ENCODE measurements at regions not wholly inside any gene's neighbourhood (a gene's known extent, or its start where the extent isn't known, plus 50 kb on each side); places are given as distances from the start of the nearest gene placed in this dataset.

DNA sequence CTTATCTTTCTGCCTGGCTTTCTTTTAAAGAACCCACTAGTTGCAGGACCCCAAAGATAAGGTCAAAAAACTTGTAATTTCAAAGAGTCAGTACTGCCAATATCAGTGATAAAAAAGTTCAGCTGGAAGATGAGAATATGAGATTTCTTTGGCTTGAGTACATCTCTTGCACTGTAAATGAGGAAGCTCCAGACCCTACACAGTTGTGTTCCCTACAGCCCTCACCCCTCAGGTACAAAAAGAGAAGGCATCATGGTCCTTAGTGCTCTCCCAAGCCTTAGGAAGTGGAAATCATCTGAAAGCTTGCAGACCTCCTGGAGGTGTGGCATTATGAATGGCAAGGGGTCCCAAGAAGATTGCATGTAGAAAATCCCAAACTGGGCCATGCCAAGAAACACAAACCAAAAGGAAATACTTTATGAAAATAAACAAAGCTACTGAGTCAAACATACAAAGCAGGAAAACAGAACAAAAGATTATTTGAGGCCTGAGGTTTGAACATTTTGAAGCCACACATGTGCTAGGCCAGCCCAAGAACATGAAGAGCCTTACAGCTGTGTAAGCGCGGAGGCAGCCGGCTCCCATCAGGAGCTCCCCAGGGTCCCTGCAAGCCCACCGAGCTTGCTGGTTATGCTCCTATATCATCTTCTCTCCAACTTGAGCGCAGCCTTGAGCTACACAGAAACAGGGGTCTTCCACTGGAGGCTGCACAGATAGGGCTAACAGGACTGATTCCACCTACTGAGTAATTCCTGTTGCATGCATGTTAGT lies 217.0 kb downstream of the OSR1 start:
- DNase-seq (ENCODE audit: low read depth in 4 of 4, low spot score in 3 of 4): no peak

DNA sequence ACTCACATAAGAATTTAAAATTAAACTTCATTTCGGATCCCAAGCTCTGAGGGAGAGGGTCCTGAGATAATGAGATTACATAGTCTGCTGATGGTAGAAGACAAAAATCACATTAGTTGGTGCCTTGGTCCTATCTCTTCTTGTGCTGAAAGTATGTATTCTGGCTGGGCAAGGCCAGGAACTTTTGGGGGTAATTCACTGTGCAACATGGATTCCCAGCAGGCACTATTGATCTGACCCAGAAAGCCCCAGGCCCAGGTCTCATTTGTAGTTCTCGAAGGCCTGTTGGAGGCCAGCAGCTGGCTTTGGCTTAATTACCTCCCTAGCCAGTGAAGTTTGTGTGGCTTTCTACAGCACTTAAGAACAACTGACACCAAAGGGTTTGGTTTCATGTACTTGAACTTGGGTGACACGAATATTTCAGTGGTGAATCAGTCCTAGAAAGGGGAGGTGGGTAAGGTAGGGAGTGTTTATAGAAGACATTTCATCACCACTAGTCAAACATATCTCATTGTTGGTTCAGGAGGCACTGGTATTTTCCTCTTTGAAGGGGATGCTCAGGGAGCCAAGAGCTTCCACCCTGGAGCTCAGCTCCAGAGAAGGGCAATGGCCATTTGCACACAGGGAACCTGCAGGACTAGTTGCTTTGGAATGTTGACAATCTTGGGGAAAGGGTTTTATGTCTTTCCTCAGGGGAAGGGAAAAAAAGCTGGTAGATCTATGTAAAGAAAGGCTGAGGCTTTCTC lies 217.8 kb downstream of the OSR1 start:
- no peak for DNase-seq (ENCODE audit: low read depth in 4 of 4, low spot score in 3 of 4)

- no peak for DNase-seq (ENCODE audit: low read depth in 4 of 4, low spot score in 3 of 4)
These were observed 219.0 kb downstream of the OSR1 start for GRCh38 chr2:19139386-19139785.

- DNase-seq (ENCODE audit: low read depth in 4 of 4, low spot score in 3 of 4): no peak
These were observed 220.1 kb downstream of the OSR1 start for GRCh38 chr2:19138264-19138825.

- no peak for DNase-seq (ENCODE audit: low read depth in 4 of 4, low spot score in 3 of 4)
These were observed 221.0 kb downstream of the OSR1 start for GRCh38 chr2:19137433-19137832.

DNA sequence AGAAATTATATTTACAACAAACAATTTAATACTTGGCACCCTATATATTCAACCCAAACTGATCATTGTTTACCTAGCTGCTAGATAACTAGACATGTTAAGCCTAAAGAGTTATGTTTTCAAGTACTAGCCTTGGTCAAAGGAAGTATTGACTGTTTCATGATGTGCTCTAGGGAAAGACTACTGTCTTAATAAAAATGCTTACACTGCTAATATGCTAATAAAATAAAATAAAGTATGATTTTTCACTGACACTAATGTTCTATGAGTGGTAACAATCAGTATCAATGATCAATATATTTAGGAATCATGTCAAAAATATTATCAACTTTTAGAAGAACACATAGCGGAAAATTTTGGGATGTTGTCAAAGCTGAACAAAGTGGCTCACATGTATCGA lies 225.5 kb downstream of the OSR1 start:
- no peak for DNase-seq (ENCODE audit: low read depth in 4 of 4, low spot score in 3 of 4)

- DNase-seq (ENCODE audit: low read depth in 4 of 4, low spot score in 3 of 4): no peak
These were observed 226.6 kb downstream of the OSR1 start for GRCh38 chr2:19131871-19132270.

GRCh38 chr2:19128148-19128547 lies 230.3 kb downstream of the OSR1 start:
- DNase-seq (ENCODE audit: low read depth in 4 of 4, low spot score in 3 of 4): no peak

GRCh38 chr2:19127616-19128015 lies 230.8 kb downstream of the OSR1 start:
- DNase-seq (ENCODE audit: low read depth in 4 of 4, low spot score in 3 of 4): no peak

DNA sequence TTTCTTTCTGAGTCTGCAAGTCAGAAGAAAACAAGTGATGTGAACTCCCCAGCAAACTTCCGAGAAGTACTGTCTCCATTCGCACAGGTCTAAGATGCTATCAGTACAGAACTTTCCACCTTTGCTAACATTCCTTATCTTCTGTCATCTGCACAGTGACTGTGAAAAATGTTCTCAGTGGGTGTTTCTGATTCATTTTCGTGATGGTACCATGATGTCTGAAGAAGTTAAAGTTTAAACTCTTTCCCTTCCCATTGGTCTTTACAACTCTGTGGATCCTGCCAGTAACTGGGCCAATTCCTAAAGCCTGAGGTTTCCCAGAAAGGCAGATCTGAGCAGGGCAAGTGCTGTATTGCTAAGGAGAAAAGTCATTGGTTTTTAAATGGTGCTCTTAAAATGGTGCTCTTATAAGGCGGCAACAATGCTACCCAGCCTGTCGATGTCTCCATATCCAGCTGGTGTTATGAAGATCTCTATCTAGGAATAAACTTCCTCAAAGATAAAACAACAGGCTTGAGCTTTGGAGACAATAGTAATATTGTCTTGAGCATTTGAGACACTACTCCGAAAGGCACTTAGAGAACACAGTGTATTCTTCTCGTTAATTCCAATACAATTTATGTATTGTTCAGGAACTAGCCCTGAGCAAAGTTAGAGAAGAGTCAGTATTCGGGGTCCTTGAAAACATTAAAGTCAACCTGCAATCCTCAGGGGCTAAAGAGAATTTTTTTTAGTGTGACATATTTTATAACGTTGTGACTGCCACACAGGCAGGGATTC lies 232.3 kb downstream of the OSR1 start:
- DNase-seq (ENCODE audit: low read depth in 4 of 4, low spot score in 3 of 4): no peak

DNA sequence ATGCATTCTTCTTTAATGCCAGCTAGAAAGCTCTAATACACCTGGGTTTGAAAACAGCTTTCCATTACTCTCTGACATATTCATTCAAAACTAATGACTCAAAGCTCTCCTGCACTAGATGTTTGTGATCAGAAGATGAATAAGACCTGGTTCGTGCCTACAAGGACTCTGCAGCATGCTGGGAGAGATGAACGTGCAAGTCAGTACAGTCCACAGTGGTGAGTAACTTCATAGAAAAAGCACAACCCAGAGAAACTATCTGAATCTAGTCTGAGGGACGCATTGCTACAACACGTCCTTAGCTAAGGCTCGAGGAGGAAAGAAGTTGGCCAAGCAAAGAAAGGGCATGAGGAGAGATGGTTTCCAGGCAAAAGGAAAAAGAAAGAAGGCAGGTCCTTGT lies 234.3 kb downstream of the OSR1 start:
- DNase-seq (ENCODE audit: low read depth in 4 of 4, low spot score in 3 of 4): no peak

- DNase-seq (ENCODE audit: low read depth in 4 of 4, low spot score in 3 of 4): no peak
These were observed 234.9 kb downstream of the OSR1 start for GRCh38 chr2:19123556-19123955.

DNA sequence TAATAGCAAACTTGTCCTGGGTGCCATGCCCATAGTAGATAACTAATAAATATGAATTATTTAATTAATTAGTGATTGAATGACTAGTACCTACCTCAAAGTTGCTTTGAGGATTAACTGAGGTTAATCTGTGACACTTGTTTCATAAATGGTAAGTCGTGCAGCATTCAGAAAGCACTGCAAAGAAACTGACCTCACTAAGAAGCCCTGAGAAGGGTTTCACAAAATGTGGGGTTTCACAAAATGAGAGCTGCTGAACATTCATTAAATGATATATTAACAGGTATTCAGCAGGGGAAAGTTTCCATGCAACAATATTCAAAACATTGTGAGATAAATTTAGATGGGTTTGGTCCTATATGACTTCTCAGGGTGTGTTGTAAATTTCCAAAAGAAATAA lies 236.2 kb downstream of the OSR1 start:
- no peak for DNase-seq (ENCODE audit: low read depth in 4 of 4, low spot score in 3 of 4)

GRCh38 chr2:19120941-19121750 lies 237.3 kb downstream of the OSR1 start:
- no peak for DNase-seq (ENCODE audit: low read depth in 4 of 4, low spot score in 3 of 4)

- no peak for DNase-seq (ENCODE audit: low read depth in 4 of 4, low spot score in 3 of 4)
These were observed 238.2 kb downstream of the OSR1 start for GRCh38 chr2:19120181-19120580.

- DNase-seq (ENCODE audit: low read depth in 4 of 4, low spot score in 3 of 4): no peak
These were observed 239.0 kb downstream of the OSR1 start for GRCh38 chr2:19119326-19120001.

- no peak for DNase-seq (ENCODE audit: low read depth in 4 of 4, low spot score in 3 of 4)
These were observed 241.5 kb downstream of the OSR1 start for GRCh38 chr2:19116918-19117317.

DNA sequence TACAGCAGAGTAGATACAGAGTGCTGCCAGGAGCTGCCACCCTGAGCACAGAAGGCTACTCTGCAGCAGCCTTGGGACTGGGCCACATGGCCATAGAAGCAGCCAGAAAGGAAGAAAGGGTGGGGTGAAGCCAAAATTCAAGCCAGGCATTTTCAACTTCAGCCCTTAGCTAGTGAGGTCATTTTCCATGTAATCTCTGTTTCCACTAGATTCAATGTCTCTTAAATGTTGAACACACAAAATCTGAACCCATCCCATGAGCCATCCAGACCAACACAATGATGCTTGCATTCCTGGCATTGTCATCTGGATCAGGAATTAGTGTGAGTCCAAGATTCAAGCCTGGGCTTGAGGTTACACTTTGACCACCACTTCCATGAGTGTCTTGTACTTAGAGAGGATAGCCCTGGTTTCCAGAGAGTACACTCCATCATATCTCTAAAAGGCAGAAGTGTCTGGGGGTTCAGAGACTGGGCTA lies 243.6 kb downstream of the OSR1 start:
- no peak for DNase-seq (ENCODE audit: low read depth in 4 of 4, low spot score in 3 of 4)

GRCh38 chr2:19114126-19114525 lies 244.3 kb downstream of the OSR1 start:
- DNase-seq (ENCODE audit: low read depth in 4 of 4, low spot score in 3 of 4): no peak

DNA sequence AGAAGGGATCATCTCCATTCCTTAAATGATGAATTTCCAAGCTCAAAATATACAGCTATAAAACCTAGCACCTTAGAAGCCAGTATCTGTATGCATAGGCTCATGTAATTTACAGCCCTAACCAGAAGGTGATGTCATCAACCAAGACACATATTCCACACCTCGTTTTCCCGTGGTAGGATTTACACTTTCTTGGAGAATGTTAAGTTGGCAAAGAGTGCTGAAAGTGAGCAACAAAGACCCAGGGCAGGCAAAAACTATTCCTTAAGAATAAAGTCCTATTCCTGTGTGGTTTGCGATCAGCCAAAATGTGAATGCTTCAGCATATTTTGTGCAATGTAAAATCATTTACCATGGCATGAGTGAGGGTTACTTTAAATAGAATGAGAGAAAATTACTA lies 247.1 kb downstream of the OSR1 start:
- no peak for DNase-seq (ENCODE audit: low read depth in 4 of 4, low spot score in 3 of 4)
